K562 (cell line): ENCODE measurements at regions not wholly inside any gene's neighbourhood (a gene's known extent, or its start where the extent isn't known, plus 50 kb on each side); places are given as distances from the start of the nearest gene placed in this dataset.

ENCODE experiments used
- CTBP1 ChIP-seq: fragments of 450-650 bp; IDR thresholded peaks from 2 replicates; pipeline ENCODE4 v1.6.1; 2016; ENCODE audit warnings: borderline replicate concordance
- ETV5 ChIP-seq: sonication (generic); formaldehyde crosslinking; IDR thresholded peaks from 2 replicates; pipeline ENCODE4 v1.4.0; 2020; ENCODE audit warnings: low read depth, mild to moderate bottlenecking, missing genetic modification reagents
- GATAD2A ChIP-seq: fragments of 450-650 bp; IDR thresholded peaks from 2 replicates; pipeline ENCODE4 v1.6.1; 2017
- HMG20A ChIP-seq: fragments of 450-650 bp; formaldehyde crosslinking; conservative IDR thresholded peaks from 2 replicates; pipeline ENCODE4 v1.4.0; 2020; ENCODE audit warnings: mild to moderate bottlenecking, mixed read lengths
- IRF2 ChIP-seq: sonication (generic); formaldehyde crosslinking; IDR thresholded peaks from 2 replicates; pipeline ENCODE4 v1.8.1; 2022; ENCODE audit warnings: mild to moderate bottlenecking, missing genetic modification reagents
- LEF1 ChIP-seq: fragments of 450-650 bp; IDR thresholded peaks from 2 replicates; pipeline ENCODE4 v1.6.1; 2016; ENCODE audit warnings: mild to moderate bottlenecking
- NR1H2 ChIP-seq: sonication (generic); formaldehyde crosslinking; IDR thresholded peaks from 2 replicates; pipeline ENCODE4 v1.4.0; 2020; ENCODE audit warnings: mild to moderate bottlenecking, missing genetic modification reagents
- NRF1 ChIP-seq, 2 experiments: fragments of 450-650 bp; IDR thresholded peaks in 1 of 2; conservative IDR thresholded peaks in 1 of 2; 2 replicates each; pipeline ENCODE4 v1.6.1; 2014; ENCODE audit warnings: mild to moderate bottlenecking in 2 of 2
- RFX5 ChIP-seq: IDR thresholded peaks from 2 replicates; pipeline ENCODE4 v1.6.1; 2011; ENCODE audit warnings: low read depth, mild to moderate bottlenecking, improper control_type of control experiment, low read length
- SMAD3 ChIP-seq: fragments of 450-650 bp; formaldehyde crosslinking; conservative IDR thresholded peaks from 2 replicates; pipeline ENCODE4 v1.4.0; 2020; ENCODE audit warnings: mild to moderate bottlenecking
- SP2 ChIP-seq: IDR thresholded peaks from 2 replicates; pipeline ENCODE4 v1.6.1; 2011; ENCODE audit warnings: mild to moderate bottlenecking, low read depth, low read length, moderate library complexity; ENCODE audit not compliant: poor library complexity, severe bottlenecking; ENCODE audit errors: extremely low read depth
- SRF ChIP-seq, 2 experiments: fragments of 250-450, 450-650 bp in 1 of 2; sonication (Bioruptor Pico) in 1 of 2; sonication (generic) in 1 of 2; formaldehyde crosslinking; IDR thresholded peaks; 2 replicates each; pipeline versions ENCODE4 v1.5.0 to v1.5.1; 2020 to 2022; ENCODE audit warnings: mild to moderate bottlenecking in 1 of 2, missing genetic modification reagents in 1 of 2
- STAG1 ChIP-seq: sonication (generic); formaldehyde crosslinking; IDR thresholded peaks from 2 replicates; pipeline ENCODE4 v1.5.0; 2020; ENCODE audit warnings: missing genetic modification reagents, borderline replicate concordance
- ZC3H4 ChIP-seq: sonication (generic); formaldehyde crosslinking; IDR thresholded peaks from 2 replicates; pipeline ENCODE4 v1.9.0; 2021; ENCODE audit warnings: missing genetic modification reagents, borderline replicate concordance
- ZNF197 ChIP-seq: fragments of 200-800 bp; sonication (Bioruptor generic); IDR thresholded peaks from 2 replicates; pipeline ENCODE4 v1.6.1; 2016; ENCODE audit warnings: low read depth, missing genetic modification characterization, missing compliant biosample characterization
- ZNF212 ChIP-seq: fragments of 450-650 bp; formaldehyde crosslinking; IDR thresholded peaks from 2 replicates; pipeline ENCODE4 v1.4.0; 2020; ENCODE audit warnings: mild to moderate bottlenecking
- ZNF263 ChIP-seq: sonication (generic); formaldehyde crosslinking; IDR thresholded peaks from 2 replicates; pipeline ENCODE4 v1.8.0; 2022; ENCODE audit warnings: mild to moderate bottlenecking, missing genetic modification reagents, borderline replicate concordance
- ZNF408 ChIP-seq: fragments of 250-450 bp; sonication (Bioruptor Pico); IDR thresholded peaks from 2 replicates; pipeline ENCODE4 v1.4.0; 2020; ENCODE audit warnings: low read depth, mild to moderate bottlenecking, moderate library complexity
- ZNF780A ChIP-seq: fragments of 250-450 bp; sonication (Bioruptor Pico); IDR thresholded peaks from 2 replicates; pipeline ENCODE4 v1.5.0; 2021; ENCODE audit warnings: mild to moderate bottlenecking
- TF ChIP-seq, protein P1 (sequence below), 2 experiments: fragments of 450-650 bp; conservative IDR thresholded peaks; 2 replicates each; pipeline ENCODE4 v1.6.1; 2017; ENCODE audit warnings: mild to moderate bottlenecking in 2 of 2, moderate library complexity in 2 of 2
- TF ChIP-seq, protein P2 (sequence below): sonication (generic); formaldehyde crosslinking; IDR thresholded peaks from 2 replicates; pipeline ENCODE4 v1.5.0; 2020; ENCODE audit warnings: missing genetic modification reagents
- TF ChIP-seq, protein P3 (sequence below), 2 experiments: IDR thresholded peaks in 1 of 2; conservative IDR thresholded peaks in 1 of 2; 2 replicates each; pipeline ENCODE4 v1.6.1; 2016; ENCODE audit warnings: low read depth in 2 of 2, mild to moderate bottlenecking in 1 of 2, missing compliant biosample characterization in 1 of 2, missing genetic modification characterization in 1 of 2, moderate library complexity in 1 of 2
- TF ChIP-seq, protein P4 (sequence below), 2 experiments: fragments of 450-650 bp; IDR thresholded peaks; 2 replicates each; pipeline ENCODE4 v1.6.1; 2016

DNA sequence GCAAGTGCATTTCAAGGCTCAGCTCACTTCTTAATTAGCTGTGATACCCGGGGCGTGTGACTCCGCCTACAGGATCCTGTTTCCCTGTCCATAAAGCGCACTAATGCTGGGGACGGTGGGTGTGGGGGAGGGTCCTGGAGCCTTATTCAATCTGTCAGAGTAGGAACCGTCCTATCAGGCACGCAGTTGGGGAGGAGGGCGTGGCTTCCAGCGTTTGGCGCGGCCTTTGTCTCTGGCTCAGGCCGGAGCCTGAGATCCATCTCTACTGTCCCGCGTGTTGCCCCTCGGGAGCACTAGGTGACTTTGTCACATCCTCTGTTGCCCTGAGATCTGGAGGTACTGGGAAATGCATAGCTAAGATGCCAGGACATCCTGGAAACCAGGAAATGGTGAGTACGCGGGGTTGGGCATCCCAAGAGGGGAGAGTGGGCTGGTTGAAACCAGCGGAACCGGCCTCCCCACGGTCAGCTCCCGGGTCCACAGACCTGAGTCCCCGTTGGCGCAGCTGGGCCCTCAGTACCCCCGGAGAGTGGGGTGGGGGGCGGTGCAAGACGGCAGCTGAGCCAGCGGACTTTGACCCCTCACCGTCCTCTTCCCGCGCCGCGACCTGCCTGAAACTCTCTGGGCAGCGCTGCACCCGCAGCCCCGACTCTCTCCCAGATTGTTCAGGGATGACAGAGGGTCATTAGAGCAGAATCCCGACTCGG, 104.4 kb upstream of the ZNF92 start (continued):
- TF ChIP-seq SRF (CRISPR knock-in tag; IDR thresholded peaks at IDR 0.05) (no peak), ZNF197 (CRISPR knock-in tag) (no peak), ZNF263 (0 out of 2 replicates have a peak, but pooled peaks have one; percentile 23), RFX5 (no peak), HMG20A (no peak), SMAD3 (no peak), IRF2 (CRISPR knock-in tag) (no peak), ZC3H4 (CRISPR knock-in tag) (no peak), ZNF212 (CRISPR knock-in tag) (no peak), LEF1 (no peak), CTBP1 (peak; percentile 83), SP2 (peak; percentile 21), STAG1 (CRISPR knock-in tag) (no peak), NRF1 (conservative IDR thresholded peaks at IDR 0.05 in 1 of 2, IDR thresholded peaks at IDR 0.05 in 1 of 2) (peak; percentile 44 to 57; a peak in 2 of 4 replicates), NR1H2 (CRISPR knock-in tag) (peak; percentile 67; the same call in 1 of the 2 replicates), ETV5 (CRISPR knock-in tag) (no peak), ZNF780A (CRISPR knock-in tag) (no peak), GATAD2A (no peak), ZNF408 (CRISPR knock-in tag) (no peak)
- TF ChIP-seq, protein P1, sequence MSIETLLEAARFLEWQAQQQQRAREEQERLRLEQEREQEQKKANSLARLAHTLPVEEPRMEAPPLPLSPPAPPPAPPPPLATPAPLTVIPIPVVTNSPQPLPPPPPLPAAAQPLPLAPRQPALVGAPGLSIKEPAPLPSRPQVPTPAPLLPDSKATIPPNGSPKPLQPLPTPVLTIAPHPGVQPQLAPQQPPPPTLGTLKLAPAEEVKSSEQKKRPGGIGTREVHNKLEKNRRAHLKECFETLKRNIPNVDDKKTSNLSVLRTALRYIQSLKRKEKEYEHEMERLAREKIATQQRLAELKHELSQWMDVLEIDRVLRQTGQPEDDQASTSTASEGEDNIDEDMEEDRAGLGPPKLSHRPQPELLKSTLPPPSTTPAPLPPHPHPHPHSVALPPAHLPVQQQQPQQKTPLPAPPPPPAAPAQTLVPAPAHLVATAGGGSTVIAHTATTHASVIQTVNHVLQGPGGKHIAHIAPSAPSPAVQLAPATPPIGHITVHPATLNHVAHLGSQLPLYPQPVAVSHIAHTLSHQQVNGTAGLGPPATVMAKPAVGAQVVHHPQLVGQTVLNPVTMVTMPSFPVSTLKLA (conservative IDR thresholded peaks at IDR 0.05) = peak; percentile 59 to 65; a peak in 3 of 4 replicates
- TF ChIP-seq, protein P2, sequence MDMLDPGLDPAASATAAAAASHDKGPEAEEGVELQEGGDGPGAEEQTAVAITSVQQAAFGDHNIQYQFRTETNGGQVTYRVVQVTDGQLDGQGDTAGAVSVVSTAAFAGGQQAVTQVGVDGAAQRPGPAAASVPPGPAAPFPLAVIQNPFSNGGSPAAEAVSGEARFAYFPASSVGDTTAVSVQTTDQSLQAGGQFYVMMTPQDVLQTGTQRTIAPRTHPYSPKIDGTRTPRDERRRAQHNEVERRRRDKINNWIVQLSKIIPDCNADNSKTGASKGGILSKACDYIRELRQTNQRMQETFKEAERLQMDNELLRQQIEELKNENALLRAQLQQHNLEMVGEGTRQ = no peak
- TF ChIP-seq, protein P3, sequence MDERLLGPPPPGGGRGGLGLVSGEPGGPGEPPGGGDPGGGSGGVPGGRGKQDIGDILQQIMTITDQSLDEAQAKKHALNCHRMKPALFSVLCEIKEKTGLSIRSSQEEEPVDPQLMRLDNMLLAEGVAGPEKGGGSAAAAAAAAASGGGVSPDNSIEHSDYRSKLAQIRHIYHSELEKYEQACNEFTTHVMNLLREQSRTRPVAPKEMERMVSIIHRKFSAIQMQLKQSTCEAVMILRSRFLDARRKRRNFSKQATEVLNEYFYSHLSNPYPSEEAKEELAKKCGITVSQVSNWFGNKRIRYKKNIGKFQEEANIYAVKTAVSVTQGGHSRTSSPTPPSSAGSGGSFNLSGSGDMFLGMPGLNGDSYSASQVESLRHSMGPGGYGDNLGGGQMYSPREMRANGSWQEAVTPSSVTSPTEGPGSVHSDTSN (CRISPR knock-in tag; IDR thresholded peaks at IDR 0.05; ENCODE audit: low read depth) = no peak
- TF ChIP-seq, protein P3 (tag; conservative IDR thresholded peaks at IDR 0.05; ENCODE audit: low read depth) = peak; percentile 63
- TF ChIP-seq, protein P4, sequence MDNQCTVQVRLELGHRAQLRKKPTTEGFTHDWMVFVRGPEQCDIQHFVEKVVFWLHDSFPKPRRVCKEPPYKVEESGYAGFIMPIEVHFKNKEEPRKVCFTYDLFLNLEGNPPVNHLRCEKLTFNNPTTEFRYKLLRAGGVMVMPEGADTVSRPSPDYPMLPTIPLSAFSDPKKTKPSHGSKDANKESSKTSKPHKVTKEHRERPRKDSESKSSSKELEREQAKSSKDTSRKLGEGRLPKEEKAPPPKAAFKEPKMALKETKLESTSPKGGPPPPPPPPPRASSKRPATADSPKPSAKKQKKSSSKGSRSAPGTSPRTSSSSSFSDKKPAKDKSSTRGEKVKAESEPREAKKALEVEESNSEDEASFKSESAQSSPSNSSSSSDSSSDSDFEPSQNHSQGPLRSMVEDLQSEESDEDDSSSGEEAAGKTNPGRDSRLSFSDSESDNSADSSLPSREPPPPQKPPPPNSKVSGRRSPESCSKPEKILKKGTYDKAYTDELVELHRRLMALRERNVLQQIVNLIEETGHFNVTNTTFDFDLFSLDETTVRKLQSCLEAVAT (IDR thresholded peaks at IDR 0.05) = no peak
